GM03348 (cell line): ENCODE measurements at regions not wholly inside any gene's neighbourhood (a gene's known extent, or its start where the extent isn't known, plus 50 kb on each side); places are given as distances from the start of the nearest gene placed in this dataset.
"Not testable (repeated sequence)": the region's sequence is repeated elsewhere in the genome, so short reads cannot be mapped to it uniquely, and the experiment has no call there.

Experiments used
- DNase-seq: peaks from one replicate; pipeline ENCODE4 v3.0.0; 2012; ENCODE audit warnings: low spot score

- no peak for DNase-seq
Observed at GRCh38 chr2:38483776-38484501, 106.9 kb upstream of the ATL2 start.

DNA sequence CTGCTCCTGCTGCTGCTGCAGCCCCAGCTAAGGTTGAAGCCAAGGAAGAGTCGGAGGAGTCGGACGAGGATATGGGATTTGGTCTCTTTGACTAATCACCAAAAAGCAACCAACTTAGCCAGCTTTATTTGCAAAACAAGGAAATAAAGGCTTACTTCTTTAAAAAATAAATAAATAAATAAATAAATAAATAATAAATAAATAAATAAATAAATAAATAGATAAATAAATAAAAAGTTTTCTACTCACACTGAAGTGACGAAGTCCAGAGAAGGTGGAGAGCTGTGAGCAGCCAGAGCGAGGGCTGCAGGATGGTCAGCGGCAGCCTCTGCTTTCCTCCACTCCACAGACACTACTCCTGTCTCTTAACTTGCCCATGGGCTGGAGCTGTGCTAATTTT lies 105.6 kb upstream of the ATL2 start:
- not testable (repeated sequence) for DNase-seq

DNA sequence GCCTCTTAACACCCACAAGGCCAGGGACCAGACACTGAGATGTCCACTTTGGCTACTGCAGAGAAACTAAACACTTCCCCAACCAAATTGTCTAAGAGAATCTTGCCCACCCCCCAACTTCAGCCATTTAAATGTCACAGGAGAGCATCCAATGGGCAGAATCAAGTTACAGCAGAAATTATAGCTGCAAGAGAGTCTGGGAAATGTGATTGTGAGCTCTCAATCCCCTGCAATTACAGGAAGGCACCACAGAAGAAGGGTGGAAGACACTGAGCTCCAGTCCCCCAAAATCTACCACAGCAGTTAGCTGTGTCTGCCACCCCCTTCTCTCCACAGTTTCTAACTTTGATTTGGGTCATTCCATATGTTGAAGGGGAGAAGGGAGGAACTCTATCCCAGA lies 103.5 kb upstream of the ATL2 start:
- no peak for DNase-seq

DNA sequence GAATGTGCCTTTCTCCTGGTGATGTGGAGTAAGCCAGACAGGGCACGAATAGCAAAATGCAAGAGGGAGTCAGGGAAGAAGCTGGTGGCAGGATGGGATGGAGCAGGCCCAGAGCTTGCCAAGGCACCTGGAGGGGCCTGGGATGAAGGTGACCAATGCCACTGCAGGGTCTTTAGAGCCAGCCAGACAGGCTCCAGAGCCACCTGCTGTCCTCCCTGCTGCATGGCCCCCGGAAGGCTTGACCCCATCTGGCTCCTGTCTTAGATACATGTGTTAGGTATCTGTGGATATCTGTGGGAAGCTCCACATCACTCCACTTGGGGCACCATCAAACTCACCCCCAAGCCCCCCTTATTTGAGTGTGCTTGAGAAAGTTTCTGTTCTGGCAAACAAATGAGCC lies 99.9 kb upstream of the ATL2 start:
- DNase-seq = no peak

GRCh38 chr2:38475567-38475881 lies 98.5 kb upstream of the ATL2 start:
- DNase-seq = no peak

DNA sequence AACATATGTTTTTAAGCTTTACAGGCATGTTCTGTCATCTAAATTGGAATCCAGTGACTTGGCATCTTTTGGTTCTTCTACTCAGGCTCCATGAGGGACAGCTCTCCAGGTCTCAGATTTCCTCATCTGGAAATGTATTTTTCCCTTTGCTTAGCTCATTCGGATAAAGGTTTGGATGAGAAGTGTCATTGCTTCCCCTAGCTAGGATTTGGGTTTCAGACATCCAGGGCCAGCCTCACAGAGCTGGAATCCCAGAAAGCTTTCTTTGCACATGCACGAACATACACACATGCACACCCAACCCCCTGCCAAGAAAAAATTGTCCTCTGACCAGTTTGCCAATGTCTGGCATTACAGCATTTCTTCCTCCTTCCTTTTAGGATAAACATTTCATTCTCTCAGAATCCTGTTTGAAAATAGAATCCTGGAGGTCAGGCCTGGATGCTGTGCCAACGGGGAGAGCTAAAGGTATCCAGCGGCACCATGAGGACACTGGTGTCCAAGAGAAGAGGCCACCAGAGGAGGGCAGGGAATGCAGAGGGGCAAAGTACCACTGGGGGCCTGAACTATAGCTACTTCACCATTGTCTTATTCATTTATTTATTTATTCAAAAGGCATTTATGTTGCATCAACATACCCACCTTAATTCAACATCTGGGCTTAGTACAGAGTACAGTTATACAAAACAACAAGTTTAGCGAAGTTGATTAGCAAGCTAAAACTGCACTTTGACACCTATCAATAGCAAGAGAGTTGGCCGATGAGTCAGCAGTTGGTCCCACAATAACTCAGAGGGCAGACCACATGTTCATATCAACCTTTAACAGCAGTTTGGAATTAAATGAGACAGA lies 97.9 kb upstream of the ATL2 start:
- DNase-seq = no peak

- no peak for DNase-seq
Observed at GRCh38 chr2:38474021-38474456, 97.0 kb upstream of the ATL2 start.

GRCh38 chr2:38473333-38474005 lies 96.4 kb upstream of the ATL2 start:
- DNase-seq = no peak

DNA sequence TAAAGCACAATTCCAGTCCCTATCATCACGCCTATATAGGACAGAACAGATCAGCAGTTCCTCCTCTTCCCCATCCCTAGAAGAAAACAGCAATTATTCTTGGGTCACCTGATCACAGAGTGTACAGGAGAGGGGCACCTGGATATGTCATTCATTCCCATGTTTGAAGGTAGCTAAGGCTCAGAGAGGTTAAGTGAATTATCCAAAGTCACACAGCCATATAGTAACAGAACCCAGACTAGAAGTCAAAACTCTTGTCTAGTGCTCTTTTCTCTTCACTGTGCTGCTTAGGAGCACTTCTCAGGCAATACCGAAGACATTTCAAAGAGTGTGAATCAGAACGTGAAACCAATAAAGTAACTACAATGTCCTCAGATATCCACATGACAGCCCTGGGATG lies 93.0 kb upstream of the ATL2 start:
- no peak for DNase-seq

GRCh38 chr2:38467768-38468455 lies 90.8 kb upstream of the ATL2 start:
- no peak for DNase-seq

- no peak for DNase-seq
Observed at GRCh38 chr2:38466876-38467767, 90.0 kb upstream of the ATL2 start.

DNA sequence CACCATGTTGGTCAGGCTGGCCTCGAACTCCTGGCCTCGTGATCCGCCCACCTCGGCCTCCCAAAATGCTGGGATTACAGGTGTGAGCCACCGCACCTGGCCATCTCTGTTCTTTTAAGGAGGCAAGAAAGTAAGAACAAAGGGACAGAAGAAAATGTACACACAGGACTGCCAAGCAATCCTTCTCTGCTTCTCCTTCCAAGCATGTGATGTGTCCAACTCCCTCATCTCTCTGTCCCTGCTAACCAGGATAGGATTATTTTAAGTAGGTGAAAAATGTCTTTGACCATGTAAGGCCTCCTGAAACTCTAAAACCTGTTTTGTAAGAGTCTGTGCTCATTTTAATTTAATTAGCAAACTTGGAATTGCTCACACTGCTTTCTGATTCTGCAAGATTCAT lies 89.3 kb upstream of the ATL2 start:
- DNase-seq = no peak

GRCh38 chr2:38465789-38466127 lies 88.7 kb upstream of the ATL2 start:
- DNase-seq = peak; percentile 59

GRCh38 chr2:38464971-38465788 lies 88.1 kb upstream of the ATL2 start:
- no peak for DNase-seq

DNA sequence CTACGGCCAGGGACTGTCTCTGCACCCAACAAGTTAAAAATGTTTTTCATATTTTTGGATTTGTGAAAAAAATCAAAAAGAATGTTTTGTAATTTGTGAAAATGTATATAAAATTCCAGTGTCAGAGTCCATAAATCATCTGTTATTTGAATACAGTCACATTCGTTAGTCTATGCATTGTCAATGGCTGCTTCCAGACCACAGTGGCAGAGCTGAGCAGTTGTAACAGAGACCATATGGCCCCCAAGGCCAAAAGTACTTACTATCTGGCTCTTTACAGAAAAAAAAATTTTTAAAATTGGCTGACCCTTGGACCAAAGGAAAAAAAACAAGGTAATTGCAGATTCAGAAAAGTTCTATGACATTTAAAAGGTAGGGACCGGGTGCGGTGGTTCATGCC lies 86.7 kb upstream of the ATL2 start:
- no peak for DNase-seq

GRCh38 chr2:38462121-38462661 lies 85.1 kb upstream of the ATL2 start:
- peak; percentile 89 for DNase-seq

- no peak for DNase-seq
Observed at GRCh38 chr2:38461470-38461869, 84.4 kb upstream of the ATL2 start.

GRCh38 chr2:38460313-38460712 lies 83.2 kb upstream of the ATL2 start:
- no peak for DNase-seq

- DNase-seq = no peak
Observed at GRCh38 chr2:38454081-38454480, 77.0 kb upstream of the ATL2 start.

- not testable (repeated sequence) for DNase-seq
Observed at GRCh38 chr2:38451778-38452177, 74.7 kb upstream of the ATL2 start.
